Bronchial epithelial cell (primary cell): ENCODE measurements at regions not wholly inside any gene's neighbourhood (a gene's known extent, or its start where the extent isn't known, plus 50 kb on each side); places are given as distances from the start of the nearest gene placed in this dataset.
"Not testable (repeated sequence)": the region's sequence is repeated elsewhere in the genome, so short reads cannot be mapped to it uniquely, and the experiment has no call there.

Experiments used
- DNase-seq: peaks from one replicate; pipeline ENCODE4 v3.0.0-alpha.2; 2010; ENCODE audit warnings: low read depth
- FAIRE-seq: peaks from 2 replicates; lab custom pipeline; 2011; peaks lifted over from hg19 to GRCh38; lab: Jason Lieb, UNC
- H3K27me3 ChIP-seq: 2 replicates; pipeline ENCODE4 v1.5.1; 2011; ENCODE audit warnings: low read length; ENCODE audit not compliant: control insufficient read depth, insufficient read depth
- H3K36me3 ChIP-seq: 2 replicates; pipeline ENCODE4 v1.5.1; 2011; ENCODE audit warnings: low read length; ENCODE audit not compliant: control insufficient read depth, insufficient read depth
- H3K4me3 ChIP-seq: 2 replicates; pipeline ENCODE4 v1.5.1; 2011; ENCODE audit warnings: mild to moderate bottlenecking, low read depth, low read length, control low read depth
- CTCF ChIP-seq: IDR thresholded peaks from 2 replicates; pipeline ENCODE4 v1.5.1; 2011; ENCODE audit warnings: mild to moderate bottlenecking, moderate library complexity, low read length, control low read depth, inconsistent platforms; ENCODE audit not compliant: insufficient read depth, severe bottlenecking

GRCh38 chrX:116526010-116526409 lies 63.2 kb upstream of the CT83 start:
- Histone ChIP-seq H3K36me3 (no peaks in the 10 kb centered on the region), H3K4me3 (no peak overlapping the region), H3K27me3 (no peaks in the 10 kb centered on the region)
- DNase-seq (peak; percentile 69), FAIRE-seq (no peak)
- no peak for TF ChIP-seq CTCF

- H3K36me3 ChIP-seq, H3K27me3 ChIP-seq, FAIRE-seq, DNase-seq, H3K4me3 ChIP-seq: not testable (repeated sequence)
Measured at GRCh38 chrX:116520280-116520679, 57.5 kb upstream of the CT83 start.
